Muscle of leg (tissue), 3 donors: ENCODE measurements at regions not wholly inside any gene's neighbourhood (a gene's known extent, or its start where the extent isn't known, plus 50 kb on each side); places are given as distances from the start of the nearest gene placed in this dataset.

Source experiments
- DNase-seq: peaks from one replicate; pipeline ENCODE4 v3.0.0; 2013
- H3K27ac ChIP-seq: one replicate; pipeline ENCODE4 v1.5.1; 2013; ENCODE audit warnings: mild to moderate bottlenecking, low read length, control low read depth
- H3K27me3 ChIP-seq: one replicate; pipeline ENCODE4 v1.6.1; 2013; ENCODE audit warnings: low read length; ENCODE audit not compliant: control insufficient read depth, insufficient read depth
- H3K36me3 ChIP-seq: one replicate; pipeline ENCODE4 v1.6.1; 2013; ENCODE audit warnings: low read length; ENCODE audit not compliant: control insufficient read depth, insufficient read depth
- H3K4me1 ChIP-seq: one replicate; pipeline ENCODE4 v1.6.1; 2013; ENCODE audit warnings: low read length; ENCODE audit not compliant: control insufficient read depth, insufficient read depth
- H3K4me3 ChIP-seq: one replicate; pipeline ENCODE4 v1.5.1; 2013; ENCODE audit warnings: low read length, control low read depth
- H3K9me3 ChIP-seq: replicated peaks from 2 replicates; pipeline ENCODE4 v1.6.1; 2013; ENCODE audit warnings: low read depth, low read length; ENCODE audit not compliant: control insufficient read depth
- WGBS: methylation state at CpG from one replicate; pipeline ENCODE4 v1.1.5; 2013; ENCODE audit warnings: missing lambda C conversion rate; ENCODE audit not compliant: insufficient coverage; 5-methylcytosine and 5-hydroxymethylcytosine counted together

DNA sequence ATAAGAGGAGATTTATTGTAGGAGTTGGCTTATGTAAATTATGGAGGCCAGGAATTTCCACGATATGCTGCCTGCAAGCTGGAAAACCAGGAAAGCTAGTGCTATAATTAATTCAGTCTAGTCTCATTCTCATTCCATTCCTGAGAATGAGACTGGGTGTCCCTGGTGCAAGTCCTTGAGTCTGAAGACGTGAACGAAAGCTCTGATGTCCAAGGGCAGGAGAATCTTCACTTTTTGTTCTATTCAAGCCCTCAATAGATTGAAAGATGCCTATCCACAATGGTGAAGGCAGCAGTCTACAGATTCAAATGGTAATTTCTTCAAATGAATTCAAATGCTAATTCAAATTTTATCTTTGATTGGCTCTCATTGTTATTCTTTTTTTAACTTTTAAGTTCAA, 851.1 kb upstream of the MGAT4C start:
- Histone ChIP-seq H3K27ac (no peak overlapping the region), H3K27me3 (no peaks in the 10 kb centered on the region), H3K36me3 (no peaks in the 10 kb centered on the region), H3K4me1 (no peaks in the 10 kb centered on the region), H3K4me3 (no peak overlapping the region), H3K9me3 (no peaks in the 10 kb centered on the region)
- no CpG with 5 or more reads among the region's 3 CpGs for WGBS
- no peak for DNase-seq

DNA sequence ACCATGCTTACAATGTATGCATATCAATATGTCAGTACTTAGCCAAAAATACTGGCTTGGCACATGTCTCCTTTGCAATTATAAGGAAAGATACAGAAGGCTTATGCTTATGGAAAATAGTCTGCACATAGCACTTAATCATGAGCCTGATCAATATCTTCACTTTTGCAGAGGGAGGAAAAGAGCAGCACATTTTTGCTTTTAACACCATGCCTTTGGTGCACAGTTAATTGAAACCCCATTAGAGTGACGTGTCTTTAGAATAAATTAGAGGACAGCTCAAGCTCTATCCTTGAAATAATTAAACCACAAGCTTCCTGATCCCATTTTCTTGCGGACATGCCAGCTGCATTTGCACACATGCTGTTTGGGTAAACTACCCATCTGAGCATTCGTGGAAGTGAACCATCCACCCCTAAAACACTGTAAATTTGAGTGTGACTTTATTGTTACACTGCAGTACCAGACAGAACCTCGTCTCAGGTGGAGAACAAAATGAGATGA, 839.9 kb upstream of the MGAT4C start:
- DNase-seq: no peak
- no peak overlapping the region for H3K4me3 ChIP-seq
- H3K27ac ChIP-seq: no peak overlapping the region
- no peaks in the 10 kb centered on the region for H3K36me3 ChIP-seq
- 83% methylated on average over 1 of the region's 4 CpGs for WGBS
- H3K4me1 ChIP-seq: no peaks in the 10 kb centered on the region
- no peaks in the 10 kb centered on the region for H3K9me3 ChIP-seq
- H3K27me3 ChIP-seq: no peaks in the 10 kb centered on the region

- Histone ChIP-seq H3K27me3 (no peaks in the 10 kb centered on the region), H3K4me1 (no peaks in the 10 kb centered on the region), H3K36me3 (no peaks in the 10 kb centered on the region), H3K27ac (no peak overlapping the region), H3K4me3 (no peak overlapping the region), H3K9me3 (no peaks in the 10 kb centered on the region)
- DNase-seq: no peak
- no CpG with 5 or more reads among the region's 3 CpGs for WGBS
Measured at GRCh38 chr12:87094356-87094755, 838.2 kb upstream of the MGAT4C start.

DNA sequence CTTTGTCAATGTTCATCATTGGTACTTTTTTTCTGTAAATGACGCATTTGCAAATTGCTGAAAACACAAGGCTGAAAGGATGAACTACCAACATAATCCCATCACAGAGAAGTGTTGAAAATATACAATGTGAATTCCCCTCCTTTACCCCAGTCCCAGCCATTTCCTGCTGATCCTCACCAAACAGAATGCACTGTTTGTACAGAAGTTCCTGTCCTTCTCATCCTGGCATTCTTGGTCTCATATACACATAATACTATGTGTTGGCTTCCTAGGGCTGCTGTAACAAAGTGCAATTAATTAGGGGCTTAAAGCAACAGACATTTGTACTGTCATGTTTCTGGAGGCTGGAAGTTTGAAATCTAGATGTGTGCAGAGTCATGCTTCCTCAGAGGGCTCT, 836.2 kb upstream of the MGAT4C start:
- Histone ChIP-seq H3K4me1 (no peaks in the 10 kb centered on the region), H3K4me3 (no peak overlapping the region), H3K27ac (no peak overlapping the region), H3K27me3 (no peaks in the 10 kb centered on the region), H3K9me3 (no peaks in the 10 kb centered on the region), H3K36me3 (no peaks in the 10 kb centered on the region)
- WGBS: no CpG with 5 or more reads among the region's 1 CpG
- DNase-seq: no peak

GRCh38 chr12:87086118-87086891, 830.1 kb upstream of the MGAT4C start:
- no peak overlapping the region for H3K4me3 ChIP-seq
- no peak overlapping the region for H3K27ac ChIP-seq
- no peaks in the 10 kb centered on the region for H3K27me3 ChIP-seq
- no CpG with 5 or more reads among the region's 3 CpGs for WGBS
- H3K4me1 ChIP-seq: no peaks in the 10 kb centered on the region
- DNase-seq: peak; percentile 12
- H3K36me3 ChIP-seq: no peaks in the 10 kb centered on the region
- no peaks in the 10 kb centered on the region for H3K9me3 ChIP-seq

DNA sequence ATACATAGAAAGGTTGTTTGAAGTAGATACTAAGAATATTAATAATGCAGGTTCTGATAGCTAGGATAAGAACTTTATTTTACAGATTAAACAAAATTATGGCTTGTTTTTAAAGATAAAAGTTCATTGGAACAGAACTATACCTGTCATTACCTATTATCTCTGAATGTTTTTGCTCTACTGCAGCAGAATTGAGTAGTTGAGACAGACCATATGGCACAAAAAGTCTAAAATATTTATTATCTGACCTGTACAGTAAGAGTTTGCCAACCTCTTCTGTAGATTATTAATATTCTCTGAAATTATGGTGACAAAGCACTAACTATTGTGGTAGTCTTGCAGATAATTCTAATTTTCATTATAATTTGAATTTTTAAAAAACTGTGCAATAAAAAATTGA, 829.1 kb upstream of the MGAT4C start:
- Histone ChIP-seq H3K36me3 (no peaks in the 10 kb centered on the region), H3K4me1 (no peaks in the 10 kb centered on the region), H3K27ac (no peak overlapping the region), H3K9me3 (no peaks in the 10 kb centered on the region), H3K27me3 (no peaks in the 10 kb centered on the region), H3K4me3 (no peak overlapping the region)
- no peak for DNase-seq

- no peak for DNase-seq
- H3K4me1 ChIP-seq: no peaks in the 10 kb centered on the region
- H3K27me3 ChIP-seq: no peaks in the 10 kb centered on the region
- H3K27ac ChIP-seq: no peak overlapping the region
- no peak overlapping the region for H3K4me3 ChIP-seq
- no CpG with 5 or more reads among the region's 2 CpGs for WGBS
- no peaks in the 10 kb centered on the region for H3K9me3 ChIP-seq
- no peaks in the 10 kb centered on the region for H3K36me3 ChIP-seq
Measured at GRCh38 chr12:87082756-87083155, 826.6 kb upstream of the MGAT4C start.

DNA sequence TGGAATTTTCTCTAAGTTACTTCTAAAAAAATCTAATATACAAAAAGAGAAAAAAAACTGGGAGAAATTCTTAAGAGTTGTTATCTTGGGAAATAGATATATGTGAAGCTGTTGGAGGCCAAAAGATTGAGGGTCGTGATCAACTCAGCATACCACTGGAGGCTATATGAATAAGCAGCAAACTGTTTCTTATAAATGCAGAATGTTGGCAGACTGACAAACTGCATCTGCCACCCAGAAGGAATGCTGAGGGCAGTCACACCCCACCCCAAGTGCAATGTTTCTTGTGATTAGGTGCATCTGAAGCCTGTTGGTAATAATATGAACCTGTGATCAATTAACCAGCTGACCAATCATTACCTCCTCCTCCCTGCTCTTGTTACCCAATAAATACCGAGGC, 818.6 kb upstream of the MGAT4C start:
- Histone ChIP-seq H3K9me3 (peaks cover 9% of the 10 kb centered on the region), H3K27ac (no peak overlapping the region), H3K4me3 (no peak overlapping the region), H3K4me1 (no peaks in the 10 kb centered on the region), H3K27me3 (no peaks in the 10 kb centered on the region), H3K36me3 (no peaks in the 10 kb centered on the region)
- 67% methylated on average over 1 of the region's 2 CpGs for WGBS
- DNase-seq: no peak

DNA sequence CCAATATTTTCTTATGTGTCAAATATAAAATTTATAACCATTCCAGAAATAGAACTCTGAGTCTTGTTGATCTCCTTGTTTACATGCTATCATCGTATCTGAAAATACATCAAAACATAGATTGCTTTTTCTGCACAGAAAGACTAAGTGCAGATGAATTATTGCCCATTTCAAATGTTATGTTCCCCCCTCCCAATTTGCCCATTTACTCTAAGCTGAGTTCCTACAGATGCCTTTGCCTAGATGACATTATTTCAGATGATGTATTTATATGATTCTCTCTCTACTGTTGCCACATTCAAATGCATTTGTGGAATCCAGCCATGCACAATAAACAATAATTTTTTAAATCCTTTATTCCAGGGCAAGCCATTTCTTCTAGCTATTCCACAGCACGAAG, 810.1 kb upstream of the MGAT4C start:
- H3K4me3 ChIP-seq: no peak overlapping the region
- no peak for DNase-seq
- H3K27me3 ChIP-seq: no peaks in the 10 kb centered on the region
- H3K27ac ChIP-seq: no peak overlapping the region
- no CpG with 5 or more reads among the region's 2 CpGs for WGBS
- no peaks in the 10 kb centered on the region for H3K9me3 ChIP-seq
- H3K4me1 ChIP-seq: no peaks in the 10 kb centered on the region
- H3K36me3 ChIP-seq: no peaks in the 10 kb centered on the region

DNA sequence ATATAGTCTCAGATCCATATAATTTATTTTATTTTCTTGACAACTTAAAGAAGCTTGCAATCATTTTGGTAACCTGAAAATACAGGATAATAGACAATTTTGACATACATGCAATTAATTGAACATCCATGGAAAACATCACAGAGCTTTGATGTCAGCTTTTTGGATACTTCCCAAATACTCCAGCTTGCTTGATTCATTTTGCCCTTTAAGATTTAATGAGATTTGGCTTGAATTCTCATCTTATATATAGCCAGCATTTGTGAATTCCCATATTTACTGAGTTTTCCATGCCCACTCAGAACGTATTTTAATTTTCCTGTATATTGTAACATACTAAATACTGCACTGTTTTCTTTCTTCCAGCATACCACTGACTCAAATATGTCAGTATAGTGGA, 803.0 kb upstream of the MGAT4C start:
- Histone ChIP-seq H3K4me3 (no peak overlapping the region), H3K36me3 (no peaks in the 10 kb centered on the region), H3K4me1 (no peaks in the 10 kb centered on the region), H3K27ac (no peak overlapping the region), H3K9me3 (no peaks in the 10 kb centered on the region), H3K27me3 (no peaks in the 10 kb centered on the region)
- WGBS: no CpG with 5 or more reads among the region's 1 CpG
- DNase-seq: no peak

GRCh38 chr12:87054226-87054625, 798.0 kb upstream of the MGAT4C start:
- Histone ChIP-seq H3K9me3 (no peaks in the 10 kb centered on the region), H3K27me3 (no peaks in the 10 kb centered on the region), H3K36me3 (no peaks in the 10 kb centered on the region), H3K4me1 (no peaks in the 10 kb centered on the region), H3K27ac (no peak overlapping the region), H3K4me3 (no peak overlapping the region)
- DNase-seq: peak; percentile 75
